GM12872 (cell line): ENCODE measurements at regions not wholly inside any gene's neighbourhood (a gene's known extent, or its start where the extent isn't known, plus 50 kb on each side); places are given as distances from the start of the nearest gene placed in this dataset.

Experiments
- TF ChIP-seq, protein P1 (sequence below): IDR thresholded peaks from 3 replicates; pipeline ENCODE4 v1.5.1; 2011; ENCODE audit warnings: low read depth, mild to moderate bottlenecking, low read length, moderate library complexity; ENCODE audit not compliant: insufficient read depth

DNA sequence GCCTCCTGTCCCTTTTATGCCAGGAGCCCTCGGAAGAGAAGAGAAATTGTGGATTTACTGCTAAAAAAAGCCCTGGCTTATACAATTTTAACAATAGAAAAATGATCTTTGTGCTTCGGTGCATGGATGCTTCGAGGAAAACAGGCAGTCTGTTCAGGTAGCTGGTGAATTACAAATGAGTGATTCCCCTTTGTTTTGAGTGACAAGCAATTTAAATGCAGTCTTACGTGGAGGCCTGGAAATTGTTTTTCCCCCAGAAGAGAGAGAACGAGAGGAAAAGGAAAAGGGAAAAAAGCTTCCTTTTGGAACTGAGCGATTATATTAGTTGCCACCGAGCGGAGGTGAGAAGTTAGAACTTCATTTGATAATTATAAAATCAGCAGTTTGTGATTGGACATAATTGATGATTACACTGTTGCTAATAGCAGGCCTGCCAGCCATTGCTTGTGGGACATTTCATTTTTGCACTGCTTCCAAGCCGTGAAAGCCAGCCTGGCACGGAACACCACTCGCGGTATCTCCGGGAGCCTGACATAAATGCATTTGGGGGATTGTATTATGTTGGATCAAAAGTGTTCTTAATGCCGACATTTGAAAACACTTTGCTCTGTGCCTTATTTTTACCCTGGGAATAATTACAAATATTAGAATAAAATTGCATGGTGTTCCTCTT, 117.7 kb downstream of the PHETA1 start:
- TF ChIP-seq, protein P1, sequence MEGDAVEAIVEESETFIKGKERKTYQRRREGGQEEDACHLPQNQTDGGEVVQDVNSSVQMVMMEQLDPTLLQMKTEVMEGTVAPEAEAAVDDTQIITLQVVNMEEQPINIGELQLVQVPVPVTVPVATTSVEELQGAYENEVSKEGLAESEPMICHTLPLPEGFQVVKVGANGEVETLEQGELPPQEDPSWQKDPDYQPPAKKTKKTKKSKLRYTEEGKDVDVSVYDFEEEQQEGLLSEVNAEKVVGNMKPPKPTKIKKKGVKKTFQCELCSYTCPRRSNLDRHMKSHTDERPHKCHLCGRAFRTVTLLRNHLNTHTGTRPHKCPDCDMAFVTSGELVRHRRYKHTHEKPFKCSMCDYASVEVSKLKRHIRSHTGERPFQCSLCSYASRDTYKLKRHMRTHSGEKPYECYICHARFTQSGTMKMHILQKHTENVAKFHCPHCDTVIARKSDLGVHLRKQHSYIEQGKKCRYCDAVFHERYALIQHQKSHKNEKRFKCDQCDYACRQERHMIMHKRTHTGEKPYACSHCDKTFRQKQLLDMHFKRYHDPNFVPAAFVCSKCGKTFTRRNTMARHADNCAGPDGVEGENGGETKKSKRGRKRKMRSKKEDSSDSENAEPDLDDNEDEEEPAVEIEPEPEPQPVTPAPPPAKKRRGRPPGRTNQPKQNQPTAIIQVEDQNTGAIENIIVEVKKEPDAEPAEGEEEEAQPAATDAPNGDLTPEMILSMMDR = no peak

DNA sequence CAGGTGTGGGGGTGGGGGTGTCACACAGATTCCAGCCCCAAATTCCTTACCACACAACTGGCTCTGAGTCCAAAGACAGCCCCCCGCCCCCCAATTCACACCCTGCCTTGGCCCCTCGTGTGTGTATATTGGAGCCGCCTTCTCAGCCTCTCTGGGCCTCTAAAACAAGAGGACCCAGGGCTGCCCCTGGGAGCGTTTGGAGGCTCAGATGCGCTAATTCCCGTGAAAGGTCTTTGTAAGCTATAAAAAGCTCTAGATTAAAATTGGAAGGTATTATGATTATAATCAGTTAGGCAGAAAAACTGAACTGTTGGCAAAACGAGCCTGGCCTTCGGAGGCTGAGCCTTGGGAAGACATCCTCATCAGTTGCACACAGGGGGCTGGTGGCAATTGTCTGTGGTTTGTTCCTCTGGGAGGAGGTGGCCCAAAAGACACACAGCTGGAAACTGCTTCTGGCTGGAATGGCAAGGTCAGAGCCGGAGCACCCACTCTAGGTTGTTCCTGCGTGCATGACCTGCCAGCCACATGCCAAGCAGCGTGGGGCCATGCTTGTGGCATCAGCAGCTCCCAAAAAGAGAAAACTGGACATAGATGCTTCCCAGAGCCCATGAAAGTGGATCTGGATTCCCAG, 118.5 kb downstream of the PHETA1 start:
- TF ChIP-seq, protein P1 = no peak

DNA sequence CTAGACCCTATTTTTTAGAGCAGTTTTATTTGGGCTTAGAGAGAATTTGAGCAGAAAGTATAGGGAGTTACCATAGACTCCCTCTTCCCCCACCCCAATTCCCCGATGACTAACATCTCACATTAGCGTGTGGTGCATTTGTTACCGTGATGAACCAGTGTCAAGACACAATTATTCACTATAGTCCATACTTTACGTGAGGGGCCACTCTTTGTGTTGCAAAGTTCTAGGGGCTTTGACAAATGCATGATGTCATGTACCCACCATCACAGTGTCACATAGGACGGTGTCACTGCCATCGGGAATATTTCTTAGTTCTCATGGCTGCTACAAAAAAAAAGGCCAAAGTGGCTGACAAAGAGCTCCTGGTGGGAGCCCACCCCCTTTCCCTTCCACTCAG, 119.1 kb downstream of the PHETA1 start:
- TF ChIP-seq, protein P1 = no peak

DNA sequence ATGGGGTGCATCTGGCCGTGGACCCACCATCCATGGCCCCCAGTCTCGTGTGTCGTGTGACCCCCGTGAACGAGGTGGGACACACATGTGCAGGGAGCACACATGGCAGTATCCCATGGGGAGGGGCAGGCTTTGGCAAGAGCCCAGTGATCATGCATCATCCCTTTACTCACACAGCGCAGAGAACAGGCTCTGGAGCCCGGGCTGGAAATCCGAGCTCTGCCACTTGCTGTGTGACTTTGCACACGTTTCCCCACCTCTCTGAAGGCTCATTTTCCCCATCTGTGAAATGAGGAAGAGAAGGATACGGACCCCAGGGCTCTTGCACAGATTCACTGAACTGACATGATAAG, 119.9 kb downstream of the PHETA1 start:
- TF ChIP-seq, protein P1 = no peak

DNA sequence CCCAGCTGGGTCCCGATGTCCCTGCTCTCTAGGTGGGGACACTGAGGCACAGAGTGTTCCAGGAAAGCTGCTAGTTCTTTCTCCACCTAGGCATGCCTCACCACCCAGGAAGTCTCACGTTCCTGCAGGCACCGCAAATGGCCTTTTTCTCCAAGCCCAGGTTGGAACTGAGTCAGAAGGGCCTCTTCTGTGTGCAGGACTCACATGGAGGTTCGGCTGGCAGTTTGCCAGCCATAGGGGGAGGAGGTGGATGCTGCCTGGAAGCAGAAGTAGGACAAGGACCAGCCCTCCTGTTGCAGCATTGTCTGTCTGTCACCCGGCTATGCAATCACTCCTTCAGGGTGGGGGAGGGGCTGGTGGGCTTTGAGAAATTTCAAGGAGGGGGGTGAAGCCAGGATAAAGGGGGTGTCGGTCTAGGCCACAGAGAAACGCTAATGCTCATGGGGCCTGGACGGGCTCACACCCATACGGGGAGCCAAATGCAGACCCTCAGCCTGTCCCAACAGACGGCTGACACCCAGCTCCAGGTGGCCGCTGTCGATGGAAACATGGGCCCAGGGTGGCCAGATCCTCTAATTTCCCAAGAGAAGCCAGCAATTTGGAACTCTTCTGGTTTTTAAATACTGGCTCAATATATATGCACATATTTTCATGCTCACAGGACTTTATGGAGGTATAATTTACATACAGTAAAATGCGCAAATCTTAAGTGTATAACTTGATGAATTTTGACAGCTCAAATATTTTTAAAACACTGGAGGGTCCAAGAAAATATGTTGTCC, 120.5 kb downstream of the PHETA1 start:
- TF ChIP-seq, protein P1 = no peak

DNA sequence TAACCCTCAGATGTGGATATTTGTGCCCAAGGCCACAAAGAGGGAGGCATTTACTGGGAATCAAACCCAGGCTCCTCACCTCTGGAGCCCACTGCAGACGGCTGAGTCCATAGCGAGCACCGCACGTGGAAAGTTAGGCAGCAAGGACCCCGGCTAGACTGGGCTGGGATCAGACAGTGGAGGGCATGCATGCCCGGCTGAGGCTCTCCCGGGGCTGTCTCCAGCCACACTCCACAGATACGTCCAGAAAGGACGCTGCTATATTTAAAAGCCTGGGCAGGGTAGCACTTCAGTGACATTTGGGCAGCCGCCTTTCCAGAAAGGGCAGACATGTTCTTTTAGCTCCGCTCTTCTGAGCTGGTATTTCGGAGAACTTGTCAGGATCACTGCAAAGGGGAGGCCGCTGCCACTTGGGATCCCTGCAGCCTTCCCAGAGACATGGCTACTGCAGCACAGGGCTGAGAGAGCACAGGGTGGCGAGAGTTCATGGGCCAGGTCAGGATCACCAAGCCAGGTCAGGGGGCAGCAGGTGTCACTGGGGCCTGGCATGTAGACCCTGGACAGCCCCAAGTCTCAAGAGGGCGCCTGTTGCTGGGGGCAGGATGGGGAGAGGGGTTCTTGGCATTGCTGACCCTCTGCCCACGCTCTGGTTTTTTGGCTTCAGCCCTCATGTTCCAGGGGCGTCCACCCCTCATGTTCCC, 121.7 kb downstream of the PHETA1 start:
- TF ChIP-seq, protein P1 = no peak

DNA sequence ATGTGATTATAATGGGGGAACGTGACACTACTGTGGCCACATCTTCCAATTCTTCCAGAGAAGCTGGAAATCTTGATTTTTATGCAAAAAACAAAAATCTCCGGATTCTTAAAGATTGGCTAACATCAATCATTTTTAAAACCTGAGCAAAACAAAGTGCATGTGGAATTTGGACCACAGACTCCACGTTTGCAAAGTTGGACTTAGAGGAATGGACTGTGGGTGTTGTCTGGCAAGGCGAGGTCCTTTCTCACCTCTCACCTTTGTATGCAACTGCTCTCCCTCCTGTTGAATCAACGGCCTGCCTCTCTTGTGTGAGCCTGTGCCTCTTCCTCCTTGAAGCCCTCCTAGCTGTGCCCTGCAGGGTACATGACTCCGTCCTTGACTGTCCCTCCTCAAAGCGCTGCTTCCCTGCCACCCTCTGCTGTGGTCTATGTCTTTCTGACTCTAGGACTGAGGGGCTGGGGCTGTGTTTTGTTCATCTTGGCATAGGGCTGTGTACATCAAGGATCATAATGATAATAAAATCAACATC, 122.4 kb downstream of the PHETA1 start:
- TF ChIP-seq, protein P1 = no peak
